CD4-positive, alpha-beta T cell (primary cell): ENCODE measurements at regions not wholly inside any gene's neighbourhood (a gene's known extent, or its start where the extent isn't known, plus 50 kb on each side); places are given as distances from the start of the nearest gene placed in this dataset.

Experiments
- ATAC-seq: fragments of 200-7000 bp; cut with Tn5 transposase; one replicate; pipeline ENCODE4 v1.10.0; 2022; ENCODE audit warnings: mild to moderate bottlenecking; ENCODE audit not compliant: poor library complexity
- CTCF ChIA-PET: fragments of 350-600 bp; sonication (Branson Sonifier 250); formaldehyde crosslinking; loops from one replicate; lab custom pipeline; 2021; ENCODE audit warnings: antibody characterized with exemption, inconsistent platforms; lab: Charles Lee
- POLR2A ChIA-PET: fragments of 350-600 bp; sonication (Branson Sonifier 250); formaldehyde crosslinking; loops from one replicate; lab custom pipeline; 2021; ENCODE audit warnings: antibody characterized with exemption, inconsistent platforms; lab: Charles Lee
- DNase-seq, 14 experiments: peaks; one replicate each; pipeline ENCODE4 v3.0.0-alpha.2; 2013 to 2020; ENCODE audit warnings: mixed read lengths in 2 of 14
- H3K27ac ChIP-seq, 2 donors: one replicate each; pipeline versions ENCODE4 v1.5.1 to v1.7.0; 2013; ENCODE audit warnings: low read length in 2 of 2, low read depth in 1 of 2, mild to moderate bottlenecking in 1 of 2
- H3K27me3 ChIP-seq, 2 experiments: 1 replicate in 1 of 2; 2 replicates in 1 of 2; pipeline versions ENCODE4 v1.6.1 to v1.7.0; 2013; ENCODE audit warnings: low read length in 2 of 2, control low read depth in 1 of 2, mild to moderate bottlenecking in 1 of 2, moderate library complexity in 1 of 2; ENCODE audit not compliant: insufficient read depth in 2 of 2, control insufficient read depth in 1 of 2
- H3K36me3 ChIP-seq: one replicate; pipeline ENCODE4 v1.6.1; 2013; ENCODE audit warnings: low read length, control low read depth; ENCODE audit not compliant: insufficient read depth
- H3K4me1 ChIP-seq: one replicate; pipeline ENCODE4 v1.6.1; 2013; ENCODE audit warnings: low read length, control low read depth; ENCODE audit not compliant: insufficient read depth
- H3K4me3 ChIP-seq: one replicate; pipeline ENCODE4 v1.5.1; 2013; ENCODE audit warnings: mild to moderate bottlenecking, low read length, moderate library complexity
- H3K9me3 ChIP-seq, 2 experiments: 1 replicate in 1 of 2; 2 replicates in 1 of 2; pipeline versions ENCODE4 v1.6.1 to v1.7.0; 2013; ENCODE audit warnings: low read length in 2 of 2, mild to moderate bottlenecking in 2 of 2, control low read depth in 1 of 2, moderate library complexity in 1 of 2; ENCODE audit not compliant: control insufficient read depth in 1 of 2, insufficient read depth in 1 of 2
- H3K27ac Mint-ChIP-seq: one replicate; pipeline ENCODE4 v1.8.0; 2020; ENCODE audit warnings: mixed read lengths
- H3K27me3 Mint-ChIP-seq: one replicate; pipeline ENCODE4 v1.8.0; 2021; ENCODE audit warnings: mixed read lengths
- H3K36me3 Mint-ChIP-seq: one replicate; pipeline ENCODE4 v1.8.0; 2021; ENCODE audit warnings: low read depth, mixed read lengths
- H3K4me1 Mint-ChIP-seq: one replicate; pipeline ENCODE4 v1.8.0; 2021; ENCODE audit warnings: low read depth, mixed read lengths
- H3K4me3 Mint-ChIP-seq: one replicate; pipeline ENCODE4 v1.8.0; 2020; ENCODE audit warnings: mild to moderate bottlenecking, mixed read lengths
- H3K9me3 Mint-ChIP-seq: one replicate; pipeline ENCODE4 v1.8.0; 2020; ENCODE audit warnings: mixed read lengths
- CTCF ChIP-seq: fragments of 200-600 bp; IDR thresholded peaks from one replicate; pipeline ENCODE4 v1.8.0; 2022; ENCODE audit warnings: antibody characterized with exemption, mild to moderate bottlenecking
- intact Hi-C, 2 experiments: fragments of 100-400 bp; cut with DNase I in 1 of 2; cut with micrococcal nuclease in 1 of 2; formaldehyde crosslinking; loops; one replicate each; pipeline versions ENCODE4 v1.15.1 to v1.9.0; 2023 to 2025; cut with DNase I, micrococcal nuclease

- Histone ChIP-seq H3K27me3 (no peaks in the 10 kb centered on the region), H3K36me3 (no peaks in the 10 kb centered on the region), H3K27ac (no peak overlapping the region), H3K4me3 (no peak overlapping the region), H3K4me1 (no peaks in the 10 kb centered on the region), H3K9me3 (no peaks in the 10 kb centered on the region)
- Mint-ChIP-seq H3K27me3 (no peaks in the 10 kb centered on the region), H3K9me3 (no peaks in the 10 kb centered on the region), H3K36me3 (no peaks in the 10 kb centered on the region), H3K4me1 (no peaks in the 10 kb centered on the region), H3K27ac (no peak overlapping the region), H3K4me3 (no peak overlapping the region)
- CTCF ChIA-PET = no interaction called here
- no peak for ATAC-seq
- DNase-seq = no peak
- no peak for TF ChIP-seq CTCF
- intact Hi-C loops = no loop called here
- POLR2A ChIA-PET = no interaction called here
These were observed 277.6 kb downstream of the TMEM38B start for GRCh38 chr9:105971986-105972385.

GRCh38 chr9:105972466-105973204 lies 278.3 kb downstream of the TMEM38B start:
- intact Hi-C loops = no loop called here
- no peak for ATAC-seq
- POLR2A ChIA-PET = no interaction called here

GRCh38 chr9:105973951-105974351 lies 279.6 kb downstream of the TMEM38B start:
- intact Hi-C loops = no loop called here
- Histone ChIP-seq H3K27ac (no peak overlapping the region), H3K36me3 (no peaks in the 10 kb centered on the region), H3K4me1 (no peaks in the 10 kb centered on the region), H3K27me3 (no peaks in the 10 kb centered on the region), H3K9me3 (no peaks in the 10 kb centered on the region), H3K4me3 (no peak overlapping the region)
- ATAC-seq = no peak
- CTCF ChIA-PET = no interaction called here
- POLR2A ChIA-PET = no interaction called here
- H3K4me1 Mint-ChIP-seq = no peaks in the 10 kb centered on the region
- no peak overlapping the region for H3K27ac Mint-ChIP-seq
- DNase-seq = no peak
- no peak for TF ChIP-seq CTCF
- no peak overlapping the region for H3K4me3 Mint-ChIP-seq
- no peaks in the 10 kb centered on the region for H3K9me3 Mint-ChIP-seq
- no peaks in the 10 kb centered on the region for H3K36me3 Mint-ChIP-seq
- H3K27me3 Mint-ChIP-seq = no peaks in the 10 kb centered on the region

More at GRCh38 chr9:105972466-105973204, 278.3 kb downstream of the TMEM38B start:
- Histone ChIP-seq H3K27me3 (no peaks in the 10 kb centered on the region), H3K4me1 (no peaks in the 10 kb centered on the region), H3K4me3 (no peak overlapping the region), H3K27ac (no peak overlapping the region), H3K36me3 (no peaks in the 10 kb centered on the region), H3K9me3 (no peaks in the 10 kb centered on the region)
- CTCF ChIA-PET = no interaction called here
- H3K27ac Mint-ChIP-seq = no peak overlapping the region
- no peaks in the 10 kb centered on the region for H3K4me1 Mint-ChIP-seq
- no peaks in the 10 kb centered on the region for H3K9me3 Mint-ChIP-seq
- no peaks in the 10 kb centered on the region for H3K27me3 Mint-ChIP-seq
- no peak for TF ChIP-seq CTCF
- H3K36me3 Mint-ChIP-seq = no peaks in the 10 kb centered on the region
- H3K4me3 Mint-ChIP-seq = no peak overlapping the region
- no peak for DNase-seq
